Upper lobe of left lung (tissue), 4 donors: ENCODE measurements at regions not wholly inside any gene's neighbourhood (a gene's known extent, or its start where the extent isn't known, plus 50 kb on each side); places are given as distances from the start of the nearest gene placed in this dataset.

Experiments
- POLR2AphosphoS5 ChIP-seq, 2 donors: sonication (generic); formaldehyde crosslinking; IDR thresholded peaks; one replicate each; pipeline ENCODE4 v1.5.1; 2017; ENCODE audit warnings: antibody characterized with exemption in 2 of 2
- TF ChIP-seq, protein P1 (sequence below), 6 experiments: fragments of 450-650 bp in 4 of 6; fragments of 200-600 bp in 2 of 6; sonication (generic) in 2 of 6; IDR thresholded peaks; one replicate each; pipeline ENCODE4 v1.5.1; 2016 to 2019; ENCODE audit warnings: antibody characterized with exemption in 6 of 6

DNA sequence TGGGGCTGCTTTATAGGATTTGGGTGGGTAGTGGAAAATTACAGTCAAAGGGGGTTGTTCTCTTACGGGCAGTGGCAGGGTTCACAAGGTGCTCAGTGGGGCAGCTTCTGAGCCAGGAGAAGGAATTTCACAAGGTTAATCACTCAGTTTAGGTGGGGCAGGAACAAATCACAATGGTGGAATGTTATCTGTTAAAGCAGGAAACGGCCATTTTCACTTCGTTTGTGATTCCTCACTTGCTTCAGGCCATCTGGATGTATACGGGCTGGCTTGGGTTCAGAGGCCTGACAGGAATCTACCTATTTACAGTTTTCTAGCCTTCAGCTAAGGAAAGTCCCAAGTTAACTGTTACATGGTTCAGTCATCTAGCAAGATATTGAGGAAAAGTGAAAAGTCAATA lies 1003.5 kb downstream of the STPG2 start:
- TF ChIP-seq, protein P1, sequence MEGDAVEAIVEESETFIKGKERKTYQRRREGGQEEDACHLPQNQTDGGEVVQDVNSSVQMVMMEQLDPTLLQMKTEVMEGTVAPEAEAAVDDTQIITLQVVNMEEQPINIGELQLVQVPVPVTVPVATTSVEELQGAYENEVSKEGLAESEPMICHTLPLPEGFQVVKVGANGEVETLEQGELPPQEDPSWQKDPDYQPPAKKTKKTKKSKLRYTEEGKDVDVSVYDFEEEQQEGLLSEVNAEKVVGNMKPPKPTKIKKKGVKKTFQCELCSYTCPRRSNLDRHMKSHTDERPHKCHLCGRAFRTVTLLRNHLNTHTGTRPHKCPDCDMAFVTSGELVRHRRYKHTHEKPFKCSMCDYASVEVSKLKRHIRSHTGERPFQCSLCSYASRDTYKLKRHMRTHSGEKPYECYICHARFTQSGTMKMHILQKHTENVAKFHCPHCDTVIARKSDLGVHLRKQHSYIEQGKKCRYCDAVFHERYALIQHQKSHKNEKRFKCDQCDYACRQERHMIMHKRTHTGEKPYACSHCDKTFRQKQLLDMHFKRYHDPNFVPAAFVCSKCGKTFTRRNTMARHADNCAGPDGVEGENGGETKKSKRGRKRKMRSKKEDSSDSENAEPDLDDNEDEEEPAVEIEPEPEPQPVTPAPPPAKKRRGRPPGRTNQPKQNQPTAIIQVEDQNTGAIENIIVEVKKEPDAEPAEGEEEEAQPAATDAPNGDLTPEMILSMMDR (IDR thresholded peaks at IDR 0.05): no peak
- no peak for TF ChIP-seq POLR2AphosphoS5 (IDR thresholded peaks at IDR 0.05)
